ENCODE measurements at regions not wholly inside any gene's neighbourhood (a gene's known extent, or its start where the extent isn't known, plus 50 kb on each side); places are given as distances from the start of the nearest gene placed in this dataset.

DNA sequence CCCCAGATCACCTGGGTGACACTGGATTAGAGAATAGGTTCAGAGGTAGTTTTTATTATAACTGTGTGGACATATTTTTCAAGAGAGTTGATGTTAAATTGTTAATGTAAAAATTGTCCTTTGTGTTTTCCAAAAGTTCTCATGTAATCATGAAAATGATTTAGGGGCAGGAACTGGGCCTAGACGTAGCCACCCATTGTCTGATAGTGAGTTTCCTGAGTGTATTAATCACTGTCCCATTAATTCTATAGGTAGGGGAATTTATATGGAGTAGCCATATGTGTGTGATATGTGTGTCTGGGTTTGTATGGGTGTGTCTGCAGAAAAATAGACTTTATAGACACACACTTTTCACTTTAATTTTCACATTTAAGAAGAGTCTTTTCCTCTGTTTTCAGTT is 144.6 kb upstream of the RAI14 start:
- DNase-seq: no peak

DNA sequence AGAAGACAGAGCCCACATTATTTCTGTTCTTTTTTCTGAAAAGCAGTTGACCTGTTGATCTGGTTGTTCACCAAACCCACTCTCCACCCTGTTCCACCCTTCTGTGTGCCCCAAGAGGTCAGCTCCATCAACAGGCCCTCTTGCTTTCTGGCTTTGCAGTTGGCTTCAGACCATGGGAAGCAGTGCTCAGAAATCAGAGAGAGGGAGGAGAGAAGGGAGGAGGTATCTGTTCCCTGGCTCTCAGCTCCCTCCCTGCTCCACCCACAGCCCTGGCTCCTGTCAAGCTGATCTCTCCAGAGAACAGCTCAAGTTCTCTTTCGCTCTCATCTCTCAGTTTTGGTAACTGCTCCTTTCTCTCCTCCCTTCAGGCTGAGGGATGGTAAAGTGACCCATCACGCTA is 144.2 kb upstream of the RAI14 start:
- DNase-seq: no peak

DNA sequence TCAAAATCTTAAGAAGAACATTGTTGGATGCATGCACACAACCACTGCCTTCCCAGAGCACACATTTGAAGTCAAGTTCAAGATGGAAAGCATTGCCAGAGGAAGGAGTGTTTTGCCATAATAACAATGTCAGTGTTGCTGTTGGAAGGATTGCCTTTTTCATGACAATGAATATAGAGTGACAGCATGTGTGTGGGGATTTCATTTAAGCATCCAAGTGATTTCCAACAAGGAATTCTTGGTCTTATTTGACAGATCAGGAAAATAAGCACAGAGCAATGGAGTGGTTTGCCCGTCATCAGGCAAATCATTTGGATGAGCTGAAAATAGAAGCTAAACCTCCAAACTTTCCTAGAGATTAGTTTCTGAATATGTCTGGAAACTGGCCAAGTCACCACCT is 140.0 kb upstream of the RAI14 start:
- no peak for DNase-seq

- DNase-seq: peak; percentile 39
Observed at GRCh38 chr5:34516686-34517085, 139.4 kb upstream of the RAI14 start.

GRCh38 chr5:34517249-34517648 is 138.9 kb upstream of the RAI14 start:
- DNase-seq: peak; percentile 78

- DNase-seq: peak; percentile 43
Observed at GRCh38 chr5:34519489-34520220, 136.5 kb upstream of the RAI14 start.

DNA sequence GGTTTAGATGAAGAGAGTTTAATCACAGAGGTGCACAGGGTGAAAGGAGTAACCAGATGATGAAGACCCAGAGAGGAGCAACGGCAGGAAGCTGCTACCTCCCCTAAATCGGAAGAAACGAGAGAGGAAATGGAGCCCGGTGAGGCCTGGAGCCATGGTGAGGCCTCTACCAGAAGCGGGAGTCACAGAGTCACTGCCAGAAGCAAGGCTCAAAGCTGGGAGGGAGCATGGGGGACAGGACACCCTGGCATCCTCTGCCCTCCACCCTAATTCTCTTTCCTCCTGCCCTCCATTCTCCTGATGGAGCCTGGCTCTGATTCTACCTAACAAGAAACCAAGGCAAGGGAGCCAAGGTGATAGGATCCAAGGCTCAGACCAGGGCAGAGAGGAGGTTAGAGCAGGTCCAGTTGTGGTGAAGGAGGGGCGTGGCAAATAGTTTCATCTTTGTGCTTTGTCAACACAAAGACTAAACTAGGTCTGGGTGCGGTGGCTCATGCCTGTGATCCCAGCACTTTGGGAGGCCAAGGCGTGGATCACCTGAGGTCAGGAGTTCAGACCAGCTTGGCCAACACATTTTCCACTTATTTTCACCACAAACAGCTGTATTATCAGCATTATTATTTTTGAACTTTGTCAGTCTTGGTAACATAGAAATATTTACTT is 134.4 kb upstream of the RAI14 start:
- DNase-seq: no peak

- DNase-seq: peak; percentile 88
Observed at GRCh38 chr5:34522599-34523386, 133.3 kb upstream of the RAI14 start.

DNA sequence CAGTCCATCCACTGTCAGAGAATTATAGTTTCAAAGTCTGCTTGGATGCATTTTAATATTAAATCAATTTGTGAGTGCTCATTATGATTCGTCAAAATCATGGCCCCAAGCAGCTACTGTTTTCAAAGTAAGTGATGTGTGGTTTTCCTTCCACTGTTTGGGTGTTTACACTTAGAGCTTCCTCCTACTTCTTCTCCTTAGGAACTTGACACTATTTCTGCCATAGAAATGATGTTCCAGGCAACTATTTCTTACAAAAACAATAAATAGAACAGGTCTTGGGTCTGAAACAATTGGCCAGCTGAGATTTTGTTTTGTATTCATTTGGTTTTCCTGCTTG is 132.8 kb upstream of the RAI14 start:
- no peak for DNase-seq

GRCh38 chr5:34524123-34524522 is 132.0 kb upstream of the RAI14 start:
- peak; percentile 84 for DNase-seq

- no peak for DNase-seq
Observed at GRCh38 chr5:34525761-34526160, 130.4 kb upstream of the RAI14 start.

DNA sequence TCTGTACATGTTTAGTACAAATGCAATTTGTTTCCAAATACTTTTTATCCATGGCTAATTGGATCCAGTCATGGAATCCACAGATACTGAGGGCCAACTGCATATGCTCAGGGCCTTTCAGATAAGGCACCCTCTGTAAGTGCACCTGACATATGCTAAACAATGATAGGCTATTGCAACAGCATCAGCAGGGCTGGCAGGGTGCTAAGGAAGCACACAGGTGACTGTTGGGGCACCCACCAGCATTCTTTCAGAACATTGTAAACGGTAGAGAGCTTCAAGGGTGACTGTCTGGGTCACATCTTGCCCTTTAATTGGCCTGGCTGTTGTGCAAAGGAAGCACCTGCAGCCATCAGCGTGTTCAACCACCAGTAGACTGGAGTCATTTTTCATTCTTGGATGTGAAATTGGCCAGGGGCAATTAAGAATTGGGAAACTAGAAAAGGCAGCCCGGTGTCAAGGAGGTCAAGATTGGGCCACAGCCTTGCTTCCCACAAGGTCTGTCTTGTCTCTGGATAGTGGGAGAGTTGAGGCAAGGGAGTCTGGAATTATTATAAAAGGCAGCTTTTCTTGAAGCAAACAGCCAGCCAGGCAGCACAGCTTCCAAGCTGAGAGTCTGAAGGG is 129.3 kb upstream of the RAI14 start:
- DNase-seq: no peak

DNA sequence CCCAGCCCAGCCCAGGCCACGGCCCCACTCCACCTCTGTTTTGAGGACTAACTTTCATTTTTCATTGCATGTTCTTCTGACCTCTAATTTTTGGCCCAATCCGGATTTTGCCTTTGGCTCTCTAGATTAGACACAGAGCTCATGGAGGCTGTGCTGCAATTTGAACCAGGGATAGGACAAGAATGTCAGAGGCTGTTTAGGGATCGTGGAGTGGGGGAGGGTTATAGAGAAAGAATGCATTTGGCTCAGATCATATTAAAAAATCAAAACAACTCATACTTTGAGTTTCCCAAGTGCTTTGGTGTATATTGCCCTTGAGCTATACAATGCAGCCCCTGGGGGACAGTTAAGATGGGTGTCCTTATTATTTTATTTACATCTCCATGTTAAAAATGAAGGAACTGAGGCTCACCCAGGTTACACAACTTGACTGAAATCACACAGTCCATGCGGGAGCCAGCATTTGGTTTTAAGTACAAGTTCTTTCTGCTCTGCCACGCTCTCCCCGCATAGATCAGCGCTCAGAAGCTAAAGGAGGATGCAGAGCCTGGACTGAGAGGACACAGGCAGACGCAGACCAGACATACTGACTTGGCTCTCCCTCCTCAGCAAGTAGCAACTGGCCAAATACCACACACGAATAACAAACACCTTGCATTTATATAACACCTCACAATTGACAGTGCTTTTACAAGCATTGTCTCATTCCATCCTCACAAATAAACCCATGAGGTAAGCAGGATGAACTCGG is 126.4 kb upstream of the RAI14 start:
- DNase-seq: no peak

GRCh38 chr5:34530637-34531036 is 125.5 kb upstream of the RAI14 start:
- DNase-seq: no peak

DNA sequence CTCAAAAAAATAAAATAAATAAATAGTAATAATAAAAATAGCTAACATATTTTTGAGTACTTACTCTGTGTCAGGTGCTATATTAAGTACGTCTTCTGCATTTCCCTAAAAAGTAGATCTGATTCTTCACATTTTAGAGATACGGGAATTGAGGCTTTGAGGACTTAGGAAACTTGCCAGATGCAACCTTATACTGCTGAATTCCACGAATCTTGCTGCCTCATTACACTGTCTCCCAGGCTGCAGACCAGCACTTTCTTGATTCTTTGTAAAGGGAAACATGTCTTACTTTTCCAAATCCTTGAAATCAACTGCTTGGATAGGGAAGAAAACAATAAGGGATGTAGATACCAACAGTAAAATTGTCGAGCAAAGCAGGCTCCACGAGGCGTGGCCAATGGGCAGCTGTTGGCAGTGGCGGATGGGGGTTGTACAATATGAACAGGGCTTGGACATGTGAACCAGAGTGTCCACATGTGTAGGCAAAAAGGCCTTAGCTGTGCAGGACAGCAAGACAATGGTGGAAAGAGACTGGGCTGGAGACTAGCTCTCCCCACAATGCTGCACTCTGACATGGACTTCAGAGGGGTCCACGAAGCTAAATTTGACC is 124.3 kb upstream of the RAI14 start:
- no peak for DNase-seq

GRCh38 chr5:34533582-34534522 is 122.3 kb upstream of the RAI14 start:
- DNase-seq: peak; percentile 95

DNA sequence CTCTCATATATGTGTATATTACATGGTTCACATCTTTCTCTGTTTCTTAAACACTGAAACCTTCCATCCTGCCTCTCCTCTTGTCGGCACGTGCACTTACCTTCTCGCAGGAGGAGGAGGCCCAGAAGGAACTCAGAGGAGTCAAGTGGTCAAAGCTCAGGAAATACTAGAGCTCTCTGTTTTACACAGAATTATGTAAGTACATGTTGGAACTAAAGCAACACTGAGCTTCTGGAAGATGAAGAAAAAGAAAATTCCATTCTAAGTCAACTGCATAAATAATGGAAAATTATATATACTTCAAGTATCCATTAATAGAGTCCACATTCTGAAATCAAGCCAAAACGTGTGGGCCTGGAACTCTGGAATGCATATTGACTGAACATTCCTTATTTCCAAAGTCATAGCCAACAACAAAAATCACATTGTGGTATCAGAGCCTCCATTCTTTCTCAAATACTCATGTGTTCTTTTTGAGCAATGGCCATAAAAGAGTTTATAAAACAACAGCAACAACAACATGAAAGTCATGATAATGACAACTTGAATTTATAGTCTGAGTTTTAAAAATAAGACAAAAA is 121.5 kb upstream of the RAI14 start:
- peak; percentile 94 for DNase-seq

GRCh38 chr5:34535433-34535832 is 120.7 kb upstream of the RAI14 start:
- DNase-seq: no peak

DNA sequence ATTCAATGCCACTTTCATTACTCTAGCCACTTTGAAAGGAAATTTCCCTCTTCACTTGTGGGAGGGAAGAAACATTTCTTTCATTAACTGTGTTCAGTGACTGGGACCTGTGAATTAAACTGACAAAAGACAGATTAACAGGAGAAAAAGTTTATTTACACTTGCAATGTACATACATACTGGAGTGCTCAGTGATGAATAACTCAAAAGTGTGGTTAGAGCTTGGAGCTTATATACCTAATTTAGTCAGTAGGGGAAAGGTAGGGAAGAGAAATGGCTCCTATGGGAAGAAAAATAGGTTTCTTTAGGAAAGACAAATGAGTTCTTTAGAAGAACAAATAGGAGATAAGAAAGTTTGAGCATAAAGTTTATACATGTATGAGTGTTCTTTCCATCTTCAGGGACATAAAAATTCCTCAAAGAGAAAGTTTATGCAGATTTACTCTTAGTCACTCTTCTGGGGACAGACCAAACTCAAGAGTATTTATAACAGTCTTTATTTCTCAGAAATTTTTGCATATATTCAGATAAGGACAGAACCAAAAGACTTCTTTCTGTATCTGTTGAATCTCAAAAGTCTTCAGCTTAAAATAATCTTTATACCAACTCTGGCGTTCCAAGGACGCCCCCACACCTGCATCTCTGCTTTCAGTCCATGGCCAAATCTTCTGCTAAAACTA is 120.0 kb upstream of the RAI14 start:
- no peak for DNase-seq

- no peak for DNase-seq
Observed at GRCh38 chr5:34536699-34537098, 119.4 kb upstream of the RAI14 start.

Measured in EL (cell line).